BJ (cell line): ENCODE measurements at regions not wholly inside any gene's neighbourhood (a gene's known extent, or its start where the extent isn't known, plus 50 kb on each side); places are given as distances from the start of the nearest gene placed in this dataset.

Experiments used
- CTCF ChIA-PET: fragments of 350-600 bp; formaldehyde crosslinking; extraction: SDS; loops from one replicate; lab custom pipeline; 2021; ENCODE audit warnings: antibody characterized with exemption, inconsistent platforms; lab: Yijun Ruan, JAX
- POLR2A ChIA-PET: fragments of 300-600 bp; sonication (Branson Sonifier 250); formaldehyde crosslinking; extraction: SDS; loops from one replicate; lab custom pipeline; 2021; ENCODE audit warnings: antibody characterized with exemption; lab: Charles Lee
- DNase-seq: peaks from one replicate; pipeline ENCODE4 v3.0.0-alpha.2; 2011; ENCODE audit warnings: low read depth
- H3K27me3 ChIP-seq: 2 replicates; pipeline ENCODE4 v1.6.0; 2011; ENCODE audit warnings: low read length; ENCODE audit not compliant: control insufficient read depth, insufficient read depth
- H3K36me3 ChIP-seq: 2 replicates; pipeline ENCODE4 v1.5.1; 2011; ENCODE audit warnings: low read length; ENCODE audit not compliant: control insufficient read depth, insufficient read depth
- H3K4me3 ChIP-seq: 2 replicates; pipeline ENCODE4 v1.5.1; 2011; ENCODE audit warnings: low read depth, mild to moderate bottlenecking, control low read depth, low read length
- CTCF ChIP-seq: IDR thresholded peaks from 2 replicates; pipeline ENCODE4 v1.5.1; 2011; ENCODE audit warnings: low read depth, mild to moderate bottlenecking, control low read depth, inconsistent platforms, low read length, moderate library complexity; ENCODE audit not compliant: insufficient read depth

- TF ChIP-seq CTCF: no peak
- Histone ChIP-seq H3K27me3 (peaks cover 5% of the 10 kb centered on the region), H3K36me3 (no peaks in the 10 kb centered on the region), H3K4me3 (no peak overlapping the region)
- no peak for DNase-seq
- ChIA-PET CTCF (interaction anchor here (1.8 kb wide), 1 partner anchor 10 kb away, joined by 6 read pairs; no protein-coding TSS in a partner anchor), POLR2A (no interaction called here)
Measured at GRCh38 chr22:20646906-20647305, 127.0 kb upstream of the SERPIND1 start.

GRCh38 chr22:20647586-20648305 is 126.2 kb upstream of the SERPIND1 start:
- CTCF ChIA-PET: no interaction called here
- no peak for DNase-seq
- Histone ChIP-seq H3K27me3 (peaks cover 5% of the 10 kb centered on the region), H3K36me3 (no peaks in the 10 kb centered on the region), H3K4me3 (no peak overlapping the region)
- POLR2A ChIA-PET: no interaction called here
- TF ChIP-seq CTCF: no peak

GRCh38 chr22:20648306-20648903 is 125.5 kb upstream of the SERPIND1 start:
- CTCF ChIA-PET: no interaction called here

GRCh38 chr22:20650294-20651207 is 123.4 kb upstream of the SERPIND1 start:
- ChIA-PET CTCF (no interaction called here), POLR2A (no interaction called here)
- no peaks in the 10 kb centered on the region for H3K36me3 ChIP-seq
- H3K27me3 ChIP-seq: peaks cover 5% of the 10 kb centered on the region
- no peak for DNase-seq
- TF ChIP-seq CTCF: no peak
- no peak overlapping the region for H3K4me3 ChIP-seq

More at GRCh38 chr22:20648306-20648903, 125.5 kb upstream of the SERPIND1 start:
- peaks cover 5% of the 10 kb centered on the region for H3K27me3 ChIP-seq
- H3K36me3 ChIP-seq: no peaks in the 10 kb centered on the region
- H3K4me3 ChIP-seq: no peak overlapping the region
- no peak for DNase-seq
- POLR2A ChIA-PET: no interaction called here
- TF ChIP-seq CTCF: no peak

- ChIA-PET CTCF (no interaction called here), POLR2A (no interaction called here)
- H3K27me3 ChIP-seq: peaks cover 5% of the 10 kb centered on the region
- H3K36me3 ChIP-seq: no peaks in the 10 kb centered on the region
- no peak for DNase-seq
- H3K4me3 ChIP-seq: no peak overlapping the region
- TF ChIP-seq CTCF: no peak
Measured at GRCh38 chr22:20651286-20651685, 122.6 kb upstream of the SERPIND1 start.
